ENCODE measurements at regions not wholly inside any gene's neighbourhood (a gene's known extent, or its start where the extent isn't known, plus 50 kb on each side); places are given as distances from the start of the nearest gene placed in this dataset.
"Not testable (repeated sequence)": the region's sequence is repeated elsewhere in the genome, so short reads cannot be mapped to it uniquely, and the experiment has no call there.

- no peak for DNase-seq
These were observed 1104.1 kb upstream of the TMEM132C start for GRCh38 chr12:127162902-127163301.

GRCh38 chr12:127165567-127166392 is 1101.2 kb upstream of the TMEM132C start:
- peak; percentile 43 for DNase-seq

GRCh38 chr12:127169321-127170181 is 1097.4 kb upstream of the TMEM132C start:
- no peak for DNase-seq

- no peak for DNase-seq
These were observed 1096.5 kb upstream of the TMEM132C start for GRCh38 chr12:127170226-127171180.

- DNase-seq = no peak
These were observed 1094.1 kb upstream of the TMEM132C start for GRCh38 chr12:127172861-127173260.

GRCh38 chr12:127173971-127174370 is 1093.0 kb upstream of the TMEM132C start:
- DNase-seq = not testable (repeated sequence)

- no peak for DNase-seq
These were observed 1092.1 kb upstream of the TMEM132C start for GRCh38 chr12:127174881-127175280.

- no peak for DNase-seq
These were observed 1091.6 kb upstream of the TMEM132C start for GRCh38 chr12:127175361-127175760.

- DNase-seq = no peak
These were observed 1090.2 kb upstream of the TMEM132C start for GRCh38 chr12:127176804-127177203.

- DNase-seq = no peak
These were observed 1088.9 kb upstream of the TMEM132C start for GRCh38 chr12:127178052-127178451.

- DNase-seq = no peak
These were observed 1088.5 kb upstream of the TMEM132C start for GRCh38 chr12:127178463-127178862.

GRCh38 chr12:127179176-127179575 is 1087.8 kb upstream of the TMEM132C start:
- no peak for DNase-seq

GRCh38 chr12:127182018-127182417 is 1085.0 kb upstream of the TMEM132C start:
- DNase-seq = no peak

- DNase-seq = no peak
These were observed 1077.0 kb upstream of the TMEM132C start for GRCh38 chr12:127189992-127190391.

- no peak for DNase-seq
These were observed 1075.8 kb upstream of the TMEM132C start for GRCh38 chr12:127191129-127191528.

- no peak for DNase-seq
These were observed 1074.6 kb upstream of the TMEM132C start for GRCh38 chr12:127192391-127192790.

GRCh38 chr12:127193341-127193740 is 1073.6 kb upstream of the TMEM132C start:
- DNase-seq = no peak

GRCh38 chr12:127194176-127194575 is 1072.8 kb upstream of the TMEM132C start:
- no peak for DNase-seq

GRCh38 chr12:127205781-127206555 is 1061.0 kb upstream of the TMEM132C start:
- DNase-seq = no peak

GRCh38 chr12:127209318-127209717 is 1057.7 kb upstream of the TMEM132C start:
- no peak for DNase-seq

- DNase-seq = no peak
These were observed 1052.8 kb upstream of the TMEM132C start for GRCh38 chr12:127214186-127214585.

- DNase-seq = no peak
These were observed 1044.0 kb upstream of the TMEM132C start for GRCh38 chr12:127223011-127223410.
